Keratinocyte (primary cell): ENCODE measurements at regions not wholly inside any gene's neighbourhood (a gene's known extent, or its start where the extent isn't known, plus 50 kb on each side); places are given as distances from the start of the nearest gene placed in this dataset.

Source experiments
- DNase-seq: peaks from one replicate; pipeline ENCODE4 v3.0.0-alpha.2; 2011; ENCODE audit warnings: low read depth, missing footprints, low spot score
- FAIRE-seq: peaks from 2 replicates; lab custom pipeline; 2011; peaks lifted over from hg19 to GRCh38; lab: Jason Lieb, UNC
- H2AFZ ChIP-seq: 2 replicates; pipeline ENCODE4 v1.6.0; 2012; ENCODE audit warnings: low read length, control low read depth, inconsistent platforms; ENCODE audit not compliant: control insufficient read depth
- H3K27ac ChIP-seq: 2 replicates; pipeline ENCODE4 v1.5.1; 2011; ENCODE audit warnings: low read length; ENCODE audit not compliant: control insufficient read depth, insufficient read depth
- H3K27me3 ChIP-seq: 3 replicates; pipeline ENCODE4 v1.6.0; 2011; ENCODE audit warnings: low read length; ENCODE audit not compliant: control insufficient read depth, insufficient read depth; ENCODE audit errors: extremely low read depth
- H3K36me3 ChIP-seq, 2 experiments: 2 replicates in 1 of 2; 3 replicates in 1 of 2; pipeline ENCODE4 v1.5.1; 2011; ENCODE audit warnings: low read length in 2 of 2, mild to moderate bottlenecking in 1 of 2; ENCODE audit not compliant: control insufficient read depth in 2 of 2, insufficient read depth in 2 of 2; ENCODE audit errors: extremely low read depth in 1 of 2
- H3K4me1 ChIP-seq: 3 replicates; pipeline ENCODE4 v1.5.1; 2011; ENCODE audit warnings: low read length; ENCODE audit not compliant: control insufficient read depth, insufficient read depth; ENCODE audit errors: extremely low read depth
- H3K4me2 ChIP-seq: 3 replicates; pipeline ENCODE4 v1.6.0; 2011; ENCODE audit warnings: low read depth, low read length; ENCODE audit not compliant: control insufficient read depth, insufficient read depth; ENCODE audit errors: extremely low read depth
- H3K4me3 ChIP-seq, 3 experiments: fragments of 200-600 bp in 1 of 3; sonication (generic) in 1 of 3; 2 replicates in 2 of 3; 3 replicates in 1 of 3; pipeline ENCODE4 v1.5.1; 2011 to 2016; ENCODE audit warnings: low read length in 3 of 3, mild to moderate bottlenecking in 3 of 3, control low read depth in 2 of 3, inconsistent platforms in 1 of 3, low read depth in 1 of 3, mixed read lengths in 1 of 3, mixed run types in 1 of 3, moderate library complexity in 1 of 3; ENCODE audit not compliant: control insufficient read depth in 2 of 3, insufficient read depth in 2 of 3; ENCODE audit errors: extremely low read depth in 1 of 3
- H3K79me2 ChIP-seq: 2 replicates; pipeline ENCODE4 v1.6.0; 2012; ENCODE audit warnings: low read length; ENCODE audit not compliant: control insufficient read depth, insufficient read depth
- H3K9ac ChIP-seq: 3 replicates; pipeline ENCODE4 v1.6.0; 2011; ENCODE audit warnings: low read length; ENCODE audit not compliant: control insufficient read depth, insufficient read depth; ENCODE audit errors: extremely low read depth
- H3K9me1 ChIP-seq: 3 replicates; pipeline ENCODE4 v1.6.0; 2011; ENCODE audit warnings: low read length; ENCODE audit not compliant: control insufficient read depth, insufficient read depth; ENCODE audit errors: extremely low read depth
- H3K9me3 ChIP-seq: 2 replicates; pipeline ENCODE4 v1.5.1; 2012; ENCODE audit warnings: low read depth, low read length; ENCODE audit not compliant: control insufficient read depth
- H4K20me1 ChIP-seq: 3 replicates; pipeline ENCODE4 v1.6.0; 2011; ENCODE audit warnings: low read length; ENCODE audit not compliant: control insufficient read depth, insufficient read depth; ENCODE audit errors: extremely low read depth
- EZH2 ChIP-seq: IDR thresholded peaks from one replicate; pipeline ENCODE4 v1.6.1; 2012; ENCODE audit warnings: inconsistent platforms, mild to moderate bottlenecking, low read length, moderate library complexity
- dilution Hi-C: fragments of 300-500 bp; cut with MboI; formaldehyde crosslinking; loops from one replicate; pipeline ENCODE4 v1.7.0; 2020; ENCODE audit warnings: low sequenced_read_pairs; ENCODE audit not compliant: extremely low pct_ligation_motif_present
- TF ChIP-seq, protein P1 (sequence below), 3 experiments: IDR thresholded peaks in 1 of 3; conservative IDR thresholded peaks in 1 of 3; optimal IDR thresholded peaks in 1 of 3; 2 replicates in 2 of 3; 3 replicates in 1 of 3; pipeline versions ENCODE3 to v1.5.1; 2011; ENCODE audit warnings: low read length in 3 of 3, mild to moderate bottlenecking in 3 of 3, moderate library complexity in 2 of 3, control low read depth in 1 of 3, inconsistent platforms in 1 of 3; ENCODE audit not compliant: insufficient read depth in 2 of 3; ENCODE audit errors: extremely low read depth in 1 of 3

DNA sequence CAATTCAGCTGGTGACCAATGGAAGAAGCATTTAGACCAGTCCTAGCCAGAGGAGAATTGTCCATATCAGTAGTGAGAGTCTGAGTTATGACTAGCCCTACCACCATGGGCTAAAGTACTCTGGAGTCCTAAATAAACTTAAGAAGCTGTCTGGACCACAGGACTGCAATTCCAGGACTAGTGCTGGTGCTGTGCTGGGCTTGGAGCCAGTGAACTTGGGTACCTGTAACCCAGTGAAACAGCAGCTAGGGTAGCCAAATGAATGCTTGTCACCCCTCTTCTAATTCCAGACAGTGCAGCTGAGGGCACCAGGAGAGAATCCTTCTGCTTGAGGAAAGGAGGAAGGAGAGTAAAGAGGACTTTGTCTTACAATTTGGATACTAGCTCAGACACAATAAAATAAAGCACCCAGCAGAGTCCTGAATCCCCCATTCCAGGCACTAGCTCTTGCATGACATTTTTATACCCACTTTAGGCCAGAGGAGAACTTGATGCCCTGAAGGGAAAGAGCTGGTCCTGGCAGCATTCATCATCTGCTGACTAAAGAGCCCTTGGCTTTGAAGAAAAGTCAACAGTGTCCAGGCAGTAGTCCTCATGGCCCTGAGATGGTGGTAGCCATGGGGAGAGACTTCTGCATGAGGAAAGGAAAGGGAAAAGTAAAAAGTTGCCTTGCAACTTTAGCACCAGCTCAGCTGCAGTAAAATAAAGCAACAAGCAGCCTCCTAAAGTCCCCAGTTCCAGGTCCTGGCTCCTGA is 2675.7 kb downstream of the PCDH7 start:
- Histone ChIP-seq H3K27me3 (no peaks in the 10 kb centered on the region), H3K9ac (no peak overlapping the region), H3K27ac (no peak overlapping the region), H3K4me1 (no peaks in the 10 kb centered on the region), H3K36me3 (no peaks in the 10 kb centered on the region), H3K4me2 (no peak overlapping the region), H3K4me3 (no peak overlapping the region), H4K20me1 (no peaks in the 10 kb centered on the region), H2AFZ (no peak overlapping the region), H3K9me1 (no peaks in the 10 kb centered on the region), H3K9me3 (no peaks in the 10 kb centered on the region), H3K79me2 (no peaks in the 10 kb centered on the region)
- TF ChIP-seq EZH2 = no peak
- TF ChIP-seq, protein P1, sequence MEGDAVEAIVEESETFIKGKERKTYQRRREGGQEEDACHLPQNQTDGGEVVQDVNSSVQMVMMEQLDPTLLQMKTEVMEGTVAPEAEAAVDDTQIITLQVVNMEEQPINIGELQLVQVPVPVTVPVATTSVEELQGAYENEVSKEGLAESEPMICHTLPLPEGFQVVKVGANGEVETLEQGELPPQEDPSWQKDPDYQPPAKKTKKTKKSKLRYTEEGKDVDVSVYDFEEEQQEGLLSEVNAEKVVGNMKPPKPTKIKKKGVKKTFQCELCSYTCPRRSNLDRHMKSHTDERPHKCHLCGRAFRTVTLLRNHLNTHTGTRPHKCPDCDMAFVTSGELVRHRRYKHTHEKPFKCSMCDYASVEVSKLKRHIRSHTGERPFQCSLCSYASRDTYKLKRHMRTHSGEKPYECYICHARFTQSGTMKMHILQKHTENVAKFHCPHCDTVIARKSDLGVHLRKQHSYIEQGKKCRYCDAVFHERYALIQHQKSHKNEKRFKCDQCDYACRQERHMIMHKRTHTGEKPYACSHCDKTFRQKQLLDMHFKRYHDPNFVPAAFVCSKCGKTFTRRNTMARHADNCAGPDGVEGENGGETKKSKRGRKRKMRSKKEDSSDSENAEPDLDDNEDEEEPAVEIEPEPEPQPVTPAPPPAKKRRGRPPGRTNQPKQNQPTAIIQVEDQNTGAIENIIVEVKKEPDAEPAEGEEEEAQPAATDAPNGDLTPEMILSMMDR (optimal IDR thresholded peaks at IDR 0.05 in 1 of 3, IDR thresholded peaks at IDR 0.05 in 1 of 3, conservative IDR thresholded peaks at IDR 0.05 in 1 of 3; ENCODE audit: extremely low read depth in 1 of 3, insufficient read depth in 2 of 3, low read length in 3 of 3) = no peak
- FAIRE-seq (no peak), DNase-seq (no peak)
- dilution Hi-C loops = no loop called here

DNA sequence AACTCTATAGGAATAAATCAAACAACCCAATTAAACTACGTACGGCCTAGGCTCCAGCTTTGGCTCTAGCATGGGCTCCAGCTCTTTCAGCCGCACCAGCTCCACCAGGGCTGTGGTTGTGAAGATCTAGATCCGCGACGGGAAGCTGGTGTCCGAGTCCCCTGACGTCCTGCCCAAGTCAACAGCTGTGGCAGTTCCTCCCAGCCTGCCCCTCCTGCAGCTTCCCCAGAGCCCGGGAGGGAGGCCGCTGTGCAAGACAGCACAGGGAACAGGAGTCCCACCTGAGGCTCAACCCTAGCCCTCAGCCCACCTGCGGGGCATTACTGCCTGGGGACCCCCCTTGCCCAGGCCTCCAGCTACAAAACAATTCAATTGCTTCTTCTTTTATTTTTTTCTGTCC is 2680.3 kb downstream of the PCDH7 start:
- Histone ChIP-seq H3K4me2 (no peak overlapping the region), H3K27me3 (no peaks in the 10 kb centered on the region), H3K79me2 (no peaks in the 10 kb centered on the region), H3K36me3 (no peaks in the 10 kb centered on the region), H3K9ac (no peak overlapping the region), H3K27ac (no peak overlapping the region), H3K9me3 (no peaks in the 10 kb centered on the region), H3K4me3 (no peak overlapping the region), H3K9me1 (no peaks in the 10 kb centered on the region), H2AFZ (no peak overlapping the region), H3K4me1 (no peaks in the 10 kb centered on the region), H4K20me1 (no peaks in the 10 kb centered on the region)
- DNase-seq = no peak
- dilution Hi-C loops = no loop called here
- FAIRE-seq = no peak
- TF ChIP-seq, protein P1 (optimal IDR thresholded peaks at IDR 0.05 in 1 of 3, IDR thresholded peaks at IDR 0.05 in 1 of 3, conservative IDR thresholded peaks at IDR 0.05 in 1 of 3; ENCODE audit: extremely low read depth in 1 of 3, insufficient read depth in 2 of 3, low read length in 3 of 3) = no peak
- no peak for TF ChIP-seq EZH2
